Ovary (tissue), 7 donors: ENCODE measurements at regions not wholly inside any gene's neighbourhood (a gene's known extent, or its start where the extent isn't known, plus 50 kb on each side); places are given as distances from the start of the nearest gene placed in this dataset.
"Not testable (repeated sequence)": the region's sequence is repeated elsewhere in the genome, so short reads cannot be mapped to it uniquely, and the experiment has no call there.

Source experiments
- DNase-seq, 5 donors: peaks; one replicate each; pipeline ENCODE4 v3.0.0-alpha.2; 2019 to 2020
- H3K27ac ChIP-seq, 2 donors: fragments of 200-600 bp; one replicate each; pipeline versions ENCODE4 v1.5.1 to v1.8.0; 2019 to 2022
- H3K27me3 ChIP-seq: fragments of 200-600 bp; one replicate; pipeline ENCODE4 v1.8.0; 2022
- H3K36me3 ChIP-seq: fragments of 200-600 bp; sonication (generic); one replicate; pipeline ENCODE4 v1.5.1; 2019
- H3K4me1 ChIP-seq: one replicate; pipeline ENCODE4 v1.8.1; 2013; ENCODE audit warnings: mild to moderate bottlenecking, moderate library complexity; ENCODE audit not compliant: insufficient read depth
- H3K4me3 ChIP-seq: fragments of 200-600 bp; sonication (generic); one replicate; pipeline ENCODE4 v1.5.1; 2017
- H3K9me3 ChIP-seq, 2 donors: fragments of 200-600 bp in 1 of 2; sonication (generic) in 1 of 2; one replicate each; pipeline versions ENCODE4 v1.5.1 to v1.8.1; 2013 to 2019; ENCODE audit warnings: mild to moderate bottlenecking in 1 of 2, moderate library complexity in 1 of 2
- EP300 ChIP-seq: sonication (generic); formaldehyde crosslinking; IDR thresholded peaks from one replicate; pipeline ENCODE4 v1.6.1; 2017; ENCODE audit warnings: antibody characterized with exemption
- POLR2A ChIP-seq: fragments of 450-650 bp; IDR thresholded peaks from one replicate; pipeline ENCODE4 v1.6.1; 2017; ENCODE audit warnings: antibody characterized with exemption, mild to moderate bottlenecking, moderate library complexity
- WGBS, 3 donors: extraction: QIAGEN DNeasy Blood & Tissue Kit in 1 of 3; methylation state at CpG; one replicate each; pipeline versions ENCODE4 v1.1.5 to v1.1.7; 2013 to 2017; 5-methylcytosine and 5-hydroxymethylcytosine counted together
- intact Hi-C, 4 donors: fragments of 100-400 bp; cut with DNase I; formaldehyde crosslinking; loops; one replicate each; pipeline versions ENCODE4 v1.11.0 to v1.15.1; 2022 to 2023
- TF ChIP-seq, protein P1 (sequence below), 3 donors: fragments of 450-650 bp in 2 of 3; fragments of 200-600 bp in 1 of 3; IDR thresholded peaks; one replicate each; pipeline versions ENCODE4 v1.5.1 to v1.8.0; 2016 to 2022; ENCODE audit warnings: antibody characterized with exemption in 3 of 3, mild to moderate bottlenecking in 1 of 3
- donor health status: DM: no; HTN: no; CAD: no; lungs with moderate emphysema.
- donor health status: DM: no; HTN: no; CAD: no.
- donor health status: Bipolar disorder and iron deficiency.
- donor health status: DM: no; HTN: no; CAD: no.
- donor health status: DM: yes; HTN: yes; CAD: no.

DNA sequence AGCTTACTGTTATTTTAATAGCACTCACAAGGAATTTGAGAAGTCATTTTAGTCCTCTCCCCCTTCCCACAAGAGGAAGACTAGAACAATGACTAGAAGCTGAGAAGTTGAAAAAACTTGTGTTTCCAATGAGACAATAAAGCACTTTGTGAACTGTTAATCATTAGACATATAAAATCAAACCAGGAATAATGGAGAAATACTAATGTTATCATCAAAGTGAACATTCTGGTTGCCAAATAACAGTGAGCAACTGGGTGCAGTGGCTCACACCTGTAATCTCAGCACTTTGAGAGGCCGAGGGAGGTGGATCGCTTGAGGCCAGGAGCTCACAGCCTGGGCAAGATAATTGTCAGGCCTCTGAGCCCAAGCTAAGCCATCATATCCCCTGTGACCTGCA is 54.0 kb upstream of the RASAL2 start:
- Histone ChIP-seq H3K36me3 (no peaks in the 10 kb centered on the region), H3K27me3 (no peaks in the 10 kb centered on the region), H3K4me3 (no peak overlapping the region), H3K4me1 (peaks cover 1% of the 10 kb centered on the region), H3K9me3 (no peaks in the 10 kb centered on the region), H3K27ac (no peak overlapping the region)
- no peak for TF ChIP-seq POLR2A
- no peak for TF ChIP-seq EP300
- TF ChIP-seq, protein P1, sequence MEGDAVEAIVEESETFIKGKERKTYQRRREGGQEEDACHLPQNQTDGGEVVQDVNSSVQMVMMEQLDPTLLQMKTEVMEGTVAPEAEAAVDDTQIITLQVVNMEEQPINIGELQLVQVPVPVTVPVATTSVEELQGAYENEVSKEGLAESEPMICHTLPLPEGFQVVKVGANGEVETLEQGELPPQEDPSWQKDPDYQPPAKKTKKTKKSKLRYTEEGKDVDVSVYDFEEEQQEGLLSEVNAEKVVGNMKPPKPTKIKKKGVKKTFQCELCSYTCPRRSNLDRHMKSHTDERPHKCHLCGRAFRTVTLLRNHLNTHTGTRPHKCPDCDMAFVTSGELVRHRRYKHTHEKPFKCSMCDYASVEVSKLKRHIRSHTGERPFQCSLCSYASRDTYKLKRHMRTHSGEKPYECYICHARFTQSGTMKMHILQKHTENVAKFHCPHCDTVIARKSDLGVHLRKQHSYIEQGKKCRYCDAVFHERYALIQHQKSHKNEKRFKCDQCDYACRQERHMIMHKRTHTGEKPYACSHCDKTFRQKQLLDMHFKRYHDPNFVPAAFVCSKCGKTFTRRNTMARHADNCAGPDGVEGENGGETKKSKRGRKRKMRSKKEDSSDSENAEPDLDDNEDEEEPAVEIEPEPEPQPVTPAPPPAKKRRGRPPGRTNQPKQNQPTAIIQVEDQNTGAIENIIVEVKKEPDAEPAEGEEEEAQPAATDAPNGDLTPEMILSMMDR (IDR thresholded peaks at IDR 0.05): no peak
- intact Hi-C loops: loop anchor here in 2 of 4 donors (5.0 to 10.0 kb wide), 2 partner anchors 52 to 245 kb away; partner anchors contain the start of gene RASAL2 (in 2 of the 2)
- DNase-seq: no peak
- WGBS, 3 donors: 91 to 96% (median 96%) methylated on average over 2 of the region's 2 CpGs

DNA sequence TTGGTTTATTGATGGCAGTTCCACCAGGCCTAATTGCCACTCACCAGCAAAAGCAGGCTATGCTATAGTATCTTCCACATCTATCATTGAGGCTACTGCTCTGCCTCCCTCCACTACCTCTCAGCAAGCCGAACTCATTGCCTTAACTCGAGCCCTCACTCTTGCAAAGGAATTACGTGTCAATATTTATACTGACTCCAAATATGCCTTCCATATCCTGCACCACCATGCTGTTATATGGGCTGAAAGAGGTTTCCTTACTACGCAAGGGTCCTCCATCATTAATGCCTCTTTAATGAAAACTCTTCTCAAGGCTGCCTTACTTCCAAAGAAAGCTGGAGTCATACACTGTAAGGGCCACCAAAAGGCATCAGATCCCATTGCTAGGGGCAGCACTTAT is 50.0 kb upstream of the RASAL2 start:
- H3K4me1 ChIP-seq, H3K27ac ChIP-seq, H3K9me3 ChIP-seq, H3K36me3 ChIP-seq, H3K27me3 ChIP-seq, H3K4me3 ChIP-seq, intact Hi-C loops, DNase-seq: not testable (repeated sequence)
- 74 to 92% (median 90%) methylated on average over 4 of the region's 4 CpGs for WGBS, 3 donors
